GM12874 (cell line): ENCODE measurements at regions not wholly inside any gene's neighbourhood (a gene's known extent, or its start where the extent isn't known, plus 50 kb on each side); places are given as distances from the start of the nearest gene placed in this dataset.

Source experiments
- TF ChIP-seq, protein P1 (sequence below): IDR thresholded peaks from 2 replicates; pipeline ENCODE4 v1.5.1; 2011; ENCODE audit warnings: low read depth, mild to moderate bottlenecking, control low read depth, low read length, moderate library complexity; ENCODE audit not compliant: insufficient read depth

GRCh38 chr9:74117731-74118130 lies 379.4 kb upstream of the RORB start:
- TF ChIP-seq, protein P1, sequence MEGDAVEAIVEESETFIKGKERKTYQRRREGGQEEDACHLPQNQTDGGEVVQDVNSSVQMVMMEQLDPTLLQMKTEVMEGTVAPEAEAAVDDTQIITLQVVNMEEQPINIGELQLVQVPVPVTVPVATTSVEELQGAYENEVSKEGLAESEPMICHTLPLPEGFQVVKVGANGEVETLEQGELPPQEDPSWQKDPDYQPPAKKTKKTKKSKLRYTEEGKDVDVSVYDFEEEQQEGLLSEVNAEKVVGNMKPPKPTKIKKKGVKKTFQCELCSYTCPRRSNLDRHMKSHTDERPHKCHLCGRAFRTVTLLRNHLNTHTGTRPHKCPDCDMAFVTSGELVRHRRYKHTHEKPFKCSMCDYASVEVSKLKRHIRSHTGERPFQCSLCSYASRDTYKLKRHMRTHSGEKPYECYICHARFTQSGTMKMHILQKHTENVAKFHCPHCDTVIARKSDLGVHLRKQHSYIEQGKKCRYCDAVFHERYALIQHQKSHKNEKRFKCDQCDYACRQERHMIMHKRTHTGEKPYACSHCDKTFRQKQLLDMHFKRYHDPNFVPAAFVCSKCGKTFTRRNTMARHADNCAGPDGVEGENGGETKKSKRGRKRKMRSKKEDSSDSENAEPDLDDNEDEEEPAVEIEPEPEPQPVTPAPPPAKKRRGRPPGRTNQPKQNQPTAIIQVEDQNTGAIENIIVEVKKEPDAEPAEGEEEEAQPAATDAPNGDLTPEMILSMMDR = no peak

GRCh38 chr9:74120061-74120460 lies 377.1 kb upstream of the RORB start:
- TF ChIP-seq, protein P1 = no peak

DNA sequence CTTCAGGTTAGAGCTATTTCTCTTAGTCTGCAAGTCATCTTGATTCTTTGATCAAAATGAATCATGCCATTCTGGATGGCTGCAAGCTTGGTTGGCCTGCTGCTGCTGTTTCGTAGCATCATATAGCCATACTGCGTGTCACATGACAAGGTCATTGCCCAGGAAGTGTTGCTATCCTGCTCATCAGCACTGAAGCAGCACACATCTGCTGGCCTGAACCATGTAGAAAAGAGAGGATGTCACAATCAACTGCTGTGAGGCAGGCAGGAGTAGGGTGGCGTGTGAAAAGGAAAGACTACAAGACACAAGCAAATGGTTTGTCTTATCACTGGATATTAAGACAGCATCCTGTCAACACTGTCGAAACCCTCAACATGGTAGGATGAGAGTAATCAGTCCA lies 376.7 kb upstream of the RORB start:
- TF ChIP-seq, protein P1 = no peak

DNA sequence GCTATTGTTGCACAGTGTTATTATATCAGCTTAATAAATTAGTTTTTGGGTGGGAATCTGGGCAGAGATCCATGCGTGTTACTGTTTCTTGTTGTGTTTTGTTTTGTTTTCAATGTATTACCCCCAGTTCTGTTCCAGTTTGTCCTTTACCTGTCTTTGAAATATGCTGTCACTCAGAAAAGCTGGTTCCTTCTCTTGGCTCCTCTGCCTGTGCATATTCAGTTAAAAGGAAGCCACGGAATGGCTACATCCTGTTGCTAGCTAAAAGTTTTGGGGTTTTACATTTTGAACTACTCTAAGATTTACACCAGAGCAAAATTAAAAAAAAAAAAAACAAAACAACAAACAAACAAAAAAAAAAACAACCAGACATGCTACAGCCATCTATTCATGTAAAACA lies 374.9 kb upstream of the RORB start:
- TF ChIP-seq, protein P1 = no peak

GRCh38 chr9:74122661-74123060 lies 374.5 kb upstream of the RORB start:
- TF ChIP-seq, protein P1 = no peak

DNA sequence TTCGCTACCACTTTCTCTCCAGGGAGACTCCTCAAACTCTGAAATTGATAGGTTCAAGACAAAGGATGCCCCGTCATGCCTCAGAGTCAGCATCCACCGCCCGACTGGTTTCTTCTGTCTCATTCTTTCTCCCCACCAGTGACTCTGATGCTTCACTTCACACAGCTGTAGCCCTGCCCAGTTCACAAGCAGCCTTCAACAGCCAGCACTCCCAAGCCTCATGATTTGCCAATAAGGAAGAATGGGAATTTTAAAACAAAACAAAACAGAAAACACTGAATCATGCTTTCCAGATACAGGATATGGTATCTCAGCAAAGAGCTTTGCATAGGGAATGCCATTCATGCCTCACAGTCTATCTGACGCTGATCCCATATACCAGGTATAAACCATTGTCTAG lies 371.2 kb upstream of the RORB start:
- TF ChIP-seq, protein P1 = no peak

- TF ChIP-seq, protein P1 = no peak
These were observed 364.1 kb upstream of the RORB start for GRCh38 chr9:74132986-74133385.

GRCh38 chr9:74133921-74134320 lies 363.2 kb upstream of the RORB start:
- TF ChIP-seq, protein P1 = no peak
